ENCODE measurements at regions not wholly inside any gene's neighbourhood (a gene's known extent, or its start where the extent isn't known, plus 50 kb on each side); places are given as distances from the start of the nearest gene placed in this dataset.

GRCh38 chr6:11890209-11890608 is 111.6 kb upstream of the ADTRP start:
- TF ChIP-seq CTCF (IDR thresholded peaks at IDR 0.05) = no peak
- no peak for TF ChIP-seq REST (IDR thresholded peaks at IDR 0.05; ENCODE audit: insufficient read depth in 1 of 2, low read depth in 2 of 2, low read length in 1 of 2)
- TF ChIP-seq SIN3A (IDR thresholded peaks at IDR 0.05; ENCODE audit: borderline replicate concordance, insufficient read depth, low read depth, low read length) = no peak
- TF ChIP-seq POLR2AphosphoS5 (IDR thresholded peaks at IDR 0.05; ENCODE audit: low read depth, low read length) = no peak
